Germinal center (tissue), 1 donor: ENCODE measurements at regions not wholly inside any gene's neighbourhood (a gene's known extent, or its start where the extent isn't known, plus 50 kb on each side); places are given as distances from the start of the nearest gene placed in this dataset.
"Not testable (repeated sequence)": the region's sequence is repeated elsewhere in the genome, so short reads cannot be mapped to it uniquely, and the experiment has no call there.

Source experiments
- DNase-seq: peaks from one replicate; pipeline ENCODE4 v3.0.0; 2012; ENCODE audit warnings: mixed read lengths, low spot score

GRCh38 chr9:31585158-31585557 lies 799.3 kb upstream of the ACO1 start:
- DNase-seq, result no peak

- DNase-seq, result no peak
Measured at GRCh38 chr9:31587146-31587545, 797.3 kb upstream of the ACO1 start.

GRCh38 chr9:31588006-31588405 lies 796.4 kb upstream of the ACO1 start:
- no peak for DNase-seq

- no peak for DNase-seq
Measured at GRCh38 chr9:31588756-31589155, 795.7 kb upstream of the ACO1 start.

- no peak for DNase-seq
Measured at GRCh38 chr9:31590091-31590490, 794.4 kb upstream of the ACO1 start.

GRCh38 chr9:31597086-31597485 lies 787.4 kb upstream of the ACO1 start:
- DNase-seq, result not testable (repeated sequence)

- DNase-seq, result no peak
Measured at GRCh38 chr9:31597977-31598376, 786.5 kb upstream of the ACO1 start.

- no peak for DNase-seq
Measured at GRCh38 chr9:31601666-31602065, 782.8 kb upstream of the ACO1 start.

GRCh38 chr9:31604531-31604930 lies 779.9 kb upstream of the ACO1 start:
- no peak for DNase-seq

- no peak for DNase-seq
Measured at GRCh38 chr9:31605164-31605563, 779.3 kb upstream of the ACO1 start.

GRCh38 chr9:31606678-31607077 lies 777.8 kb upstream of the ACO1 start:
- DNase-seq, result no peak

- DNase-seq, result no peak
Measured at GRCh38 chr9:31608416-31608815, 776.0 kb upstream of the ACO1 start.

- DNase-seq, result no peak
Measured at GRCh38 chr9:31608881-31609280, 775.6 kb upstream of the ACO1 start.

GRCh38 chr9:31612336-31613030 lies 772.0 kb upstream of the ACO1 start:
- no peak for DNase-seq

- DNase-seq, result no peak
Measured at GRCh38 chr9:31615966-31616365, 768.5 kb upstream of the ACO1 start.

GRCh38 chr9:31623511-31623910 lies 760.9 kb upstream of the ACO1 start:
- no peak for DNase-seq

GRCh38 chr9:31629292-31629691 lies 755.2 kb upstream of the ACO1 start:
- DNase-seq, result no peak

GRCh38 chr9:31637265-31637664 lies 747.2 kb upstream of the ACO1 start:
- no peak for DNase-seq

- no peak for DNase-seq
Measured at GRCh38 chr9:31637861-31638260, 746.6 kb upstream of the ACO1 start.

GRCh38 chr9:31639451-31639850 lies 745.0 kb upstream of the ACO1 start:
- DNase-seq, result no peak

- no peak for DNase-seq
Measured at GRCh38 chr9:31669311-31669710, 715.1 kb upstream of the ACO1 start.

- no peak for DNase-seq
Measured at GRCh38 chr9:31671011-31671410, 713.4 kb upstream of the ACO1 start.

GRCh38 chr9:31674264-31674663 lies 710.2 kb upstream of the ACO1 start:
- no peak for DNase-seq

- no peak for DNase-seq
Measured at GRCh38 chr9:31677415-31677814, 707.0 kb upstream of the ACO1 start.

- no peak for DNase-seq
Measured at GRCh38 chr9:31677877-31678276, 706.6 kb upstream of the ACO1 start.
